Natural killer cell treated with Interleukin-12 subunit alpha and Interleukin-12 subunit beta and Interleukin-15 and Interleukin-18, amount 100 ng/mL, for 72 hours (primary cell): ENCODE measurements at regions not wholly inside any gene's neighbourhood (a gene's known extent, or its start where the extent isn't known, plus 50 kb on each side); places are given as distances from the start of the nearest gene placed in this dataset.
A peak's percentile ranks its signal among the peaks of the same experiment; 100 is the strongest.

Experiments
- ATAC-seq, 2 donors: fragments of 150-1000 bp; cut with Tn5 transposase in 1 of 2; sonication (Bioruptor Pico), chemical (Tn5 transposase) in 1 of 2; 2 replicates each; pipeline ENCODE4 v1.10.0; 2021
- DNase-seq: peaks from one replicate; pipeline ENCODE4 v3.0.0; 2022; ENCODE audit warnings: low spot score
- H3K27ac Mint-ChIP-seq, 2 donors: 1 replicate in 1 of 2; 2 replicates in 1 of 2; pipeline ENCODE4 v1.8.0; 2022; ENCODE audit warnings: mixed read lengths in 2 of 2, mild to moderate bottlenecking in 1 of 2, moderate library complexity in 1 of 2
- H3K27me3 Mint-ChIP-seq, 2 donors: 1 replicate in 1 of 2; 2 replicates in 1 of 2; pipeline ENCODE4 v1.8.0; 2022; ENCODE audit warnings: mixed read lengths in 2 of 2
- H3K36me3 Mint-ChIP-seq: one replicate; pipeline ENCODE4 v1.8.0; 2022; ENCODE audit warnings: mixed read lengths
- H3K4me1 Mint-ChIP-seq, 2 donors: 1 replicate in 1 of 2; 2 replicates in 1 of 2; pipeline ENCODE4 v1.8.0; 2022; ENCODE audit warnings: low read depth in 2 of 2, mixed read lengths in 2 of 2, mild to moderate bottlenecking in 1 of 2
- H3K4me3 Mint-ChIP-seq: one replicate; pipeline ENCODE4 v1.8.0; 2022; ENCODE audit warnings: mixed read lengths
- H3K9me3 Mint-ChIP-seq: 2 replicates; pipeline ENCODE4 v1.8.0; 2022; ENCODE audit warnings: mixed read lengths

DNA sequence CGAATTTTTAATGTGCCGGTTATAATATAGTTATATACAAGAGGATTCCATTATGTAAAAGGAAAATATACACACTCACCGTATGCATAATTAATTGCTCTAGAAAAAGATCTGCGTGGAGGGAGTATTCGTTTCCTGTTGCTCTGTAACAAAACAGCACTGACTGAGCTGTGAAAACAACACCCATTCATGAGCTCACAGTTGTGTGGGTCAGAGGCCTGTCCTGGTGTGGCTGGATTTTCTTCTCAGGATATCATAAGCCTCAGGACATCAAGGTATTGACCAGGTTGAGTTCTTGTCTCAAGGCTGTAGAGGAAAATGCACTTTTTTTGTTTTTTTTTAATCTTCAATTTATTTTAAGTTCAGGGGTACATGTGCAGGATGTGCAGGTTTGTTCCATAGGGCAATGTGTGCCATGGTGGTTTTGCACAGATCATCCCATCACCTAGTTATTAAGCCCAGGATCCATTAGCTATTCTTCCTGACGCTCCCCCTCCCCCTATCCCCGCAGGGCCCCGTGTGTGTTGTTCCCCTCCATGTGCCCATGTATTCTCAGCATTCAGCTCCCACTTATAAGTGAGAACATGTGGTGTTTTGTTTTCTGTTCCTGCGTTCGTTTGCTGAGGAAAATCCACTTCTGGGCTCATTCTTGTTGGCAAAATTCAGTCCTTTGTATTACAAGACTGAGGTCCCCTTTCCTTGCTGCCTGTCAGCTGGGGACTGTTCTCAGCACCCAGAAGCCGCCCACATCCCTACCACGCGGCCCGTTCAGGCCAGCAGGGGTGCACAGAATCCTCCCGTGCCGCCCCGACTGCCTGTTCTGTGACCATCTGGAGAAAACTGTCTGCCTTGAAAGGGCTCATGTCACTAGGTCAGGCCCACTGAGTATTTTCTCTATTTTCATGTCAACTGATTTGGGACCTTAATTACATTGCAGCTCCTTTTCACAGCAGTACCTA is 87.4 kb upstream of the ERRFI1 start:
- no peaks in the 10 kb centered on the region for H3K9me3 Mint-ChIP-seq
- DNase-seq, result no peak

DNA sequence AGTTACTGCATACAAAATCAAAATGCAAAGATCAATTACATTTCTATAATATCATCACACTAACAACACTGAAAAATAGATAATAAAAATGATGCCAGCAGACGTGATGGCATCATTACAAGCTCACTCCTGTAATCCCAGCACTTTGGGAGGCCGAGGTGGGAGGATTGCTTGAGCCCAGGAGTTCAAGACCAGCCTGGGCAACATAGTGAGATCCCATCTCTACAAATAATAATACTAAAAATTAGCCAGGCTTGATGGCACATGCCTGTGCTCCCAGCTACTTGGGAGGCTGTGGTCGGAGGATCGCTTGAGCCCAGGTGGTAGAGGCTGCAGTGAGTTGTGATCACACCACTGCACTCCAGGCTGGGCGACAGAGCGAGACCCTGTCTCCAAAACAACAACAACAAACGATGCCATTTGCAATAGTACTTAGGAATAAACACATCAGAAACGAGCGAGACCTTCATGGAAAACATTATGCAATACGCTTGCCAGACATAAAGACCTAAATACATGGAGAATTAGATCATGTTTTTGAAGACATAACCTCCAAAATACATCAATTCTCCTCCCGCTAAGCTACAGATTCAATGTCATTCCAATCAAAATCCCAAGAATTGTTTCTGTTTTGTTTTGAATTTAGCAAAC is 86.6 kb upstream of the ERRFI1 start:
- Mint-ChIP-seq H3K27ac (peak overlapping the region; percentile 62 to 73), H3K4me1 (peaks cover 14 to 15% of the 10 kb centered on the region in 2 donors), H3K9me3 (no peaks in the 10 kb centered on the region), H3K4me3 (no peak overlapping the region), H3K36me3 (no peaks in the 10 kb centered on the region), H3K27me3 (no peaks in the 10 kb centered on the region)
- no peak for DNase-seq
- no peak for ATAC-seq

More for the DNA sequence above, 87.4 kb upstream of the ERRFI1 start:
- H3K4me1 Mint-ChIP-seq, result peaks cover 14 to 15% of the 10 kb centered on the region in 2 donors
- H3K27me3 Mint-ChIP-seq, result no peaks in the 10 kb centered on the region
- H3K36me3 Mint-ChIP-seq, result no peaks in the 10 kb centered on the region
- peak in 1 of 2 donors; percentile 62 for ATAC-seq
- H3K4me3 Mint-ChIP-seq, result peak overlapping the region; percentile 64
- H3K27ac Mint-ChIP-seq, result peak overlapping the region; percentile 62 to 73

DNA sequence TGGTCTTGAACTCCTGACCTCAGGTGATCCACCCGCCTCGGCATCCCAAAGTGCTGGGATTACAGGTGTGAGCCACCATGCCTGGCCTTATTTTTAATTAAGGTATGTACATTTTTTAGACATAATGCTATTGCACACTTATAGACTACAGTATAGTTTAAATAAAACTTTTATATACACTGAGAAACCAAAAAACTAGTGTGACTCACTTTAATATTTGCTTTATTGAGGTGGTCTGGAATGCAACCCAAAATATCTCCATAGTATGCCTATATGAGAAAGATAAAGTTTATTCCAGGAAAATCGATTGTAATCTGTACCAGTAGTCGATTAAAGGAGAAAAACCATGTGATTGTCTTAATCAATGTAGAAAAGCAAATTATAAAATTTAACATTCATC is 85.5 kb upstream of the ERRFI1 start:
- H3K4me3 Mint-ChIP-seq, result no peak overlapping the region
- H3K27me3 Mint-ChIP-seq, result no peaks in the 10 kb centered on the region
- H3K27ac Mint-ChIP-seq, result no peak overlapping the region
- no peaks in the 10 kb centered on the region for H3K9me3 Mint-ChIP-seq
- no peak for DNase-seq
- H3K36me3 Mint-ChIP-seq, result no peaks in the 10 kb centered on the region
- peaks cover 14 to 15% of the 10 kb centered on the region in 2 donors for H3K4me1 Mint-ChIP-seq
- no peak for ATAC-seq

GRCh38 chr1:8109216-8109615 is 83.1 kb upstream of the ERRFI1 start:
- no peak overlapping the region for H3K27ac Mint-ChIP-seq
- ATAC-seq (no peak), DNase-seq (no peak)
- H3K4me1 Mint-ChIP-seq, result peaks cover 14 to 15% of the 10 kb centered on the region in 2 donors
- H3K4me3 Mint-ChIP-seq, result no peak overlapping the region
- no peaks in the 10 kb centered on the region for H3K36me3 Mint-ChIP-seq
- H3K9me3 Mint-ChIP-seq, result no peaks in the 10 kb centered on the region
- H3K27me3 Mint-ChIP-seq, result peaks cover 0 to 4% of the 10 kb centered on the region in 2 donors

- DNase-seq, result no peak
- no peak for ATAC-seq
- H3K9me3 Mint-ChIP-seq, result no peaks in the 10 kb centered on the region
- no peaks in the 10 kb centered on the region for H3K36me3 Mint-ChIP-seq
- H3K27ac Mint-ChIP-seq, result no peak overlapping the region
- H3K4me3 Mint-ChIP-seq, result no peak overlapping the region
- peaks cover 2 to 3% of the 10 kb centered on the region in 2 donors for H3K4me1 Mint-ChIP-seq
- peaks cover 0 to 4% of the 10 kb centered on the region in 2 donors for H3K27me3 Mint-ChIP-seq
These were observed 81.8 kb upstream of the ERRFI1 start for GRCh38 chr1:8107897-8108296.

DNA sequence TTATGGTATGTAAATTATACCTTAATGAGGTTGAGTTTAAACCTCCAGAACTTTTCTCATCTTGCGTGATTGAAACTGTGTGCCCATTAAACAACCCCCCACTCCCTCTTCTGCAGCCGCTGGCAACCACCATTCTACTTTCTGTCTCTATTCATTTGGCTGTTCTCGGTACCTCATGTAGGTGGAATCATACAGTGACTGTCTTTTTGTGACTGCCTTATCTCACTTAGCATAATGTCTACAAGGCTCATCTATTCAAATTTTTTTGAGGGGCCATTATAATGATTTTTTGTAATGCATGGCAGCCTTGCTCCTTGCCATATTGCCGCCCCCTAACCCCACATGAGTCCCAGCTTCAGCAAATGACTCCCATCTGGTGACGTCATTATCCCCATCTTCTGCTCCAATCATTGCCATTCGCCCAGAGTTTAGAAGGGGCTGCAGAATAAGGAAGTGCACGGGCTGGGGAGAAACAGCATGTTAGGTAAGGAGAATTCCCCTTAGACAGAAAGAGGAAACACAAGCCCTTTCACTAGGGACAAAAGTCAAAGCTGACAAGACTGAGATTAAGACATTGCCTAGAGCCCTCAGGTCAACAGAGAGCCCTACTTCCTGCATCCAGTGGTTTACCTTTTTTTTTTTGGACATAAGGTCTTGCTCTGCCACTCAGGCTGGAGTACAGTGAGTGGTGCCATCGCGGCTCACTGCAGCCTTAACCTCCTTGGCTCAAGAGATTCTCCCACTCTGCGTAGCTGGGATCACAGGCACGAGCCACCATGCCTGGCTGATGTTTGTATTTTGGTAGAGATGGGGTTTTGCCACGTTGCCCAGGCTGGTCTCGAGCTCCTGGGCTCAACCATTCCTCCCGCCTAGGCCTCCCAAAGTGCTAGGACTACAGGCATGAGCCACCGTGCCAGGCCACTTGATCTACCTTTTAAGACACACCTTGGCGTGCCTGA is 78.4 kb upstream of the ERRFI1 start:
- DNase-seq (no peak), ATAC-seq (no peak)
- Mint-ChIP-seq H3K27me3 (peaks cover 4 to 6% of the 10 kb centered on the region in 2 donors), H3K9me3 (no peaks in the 10 kb centered on the region), H3K27ac (no peak overlapping the region), H3K4me1 (no peaks in the 10 kb centered on the region), H3K36me3 (no peaks in the 10 kb centered on the region), H3K4me3 (no peak overlapping the region)

DNA sequence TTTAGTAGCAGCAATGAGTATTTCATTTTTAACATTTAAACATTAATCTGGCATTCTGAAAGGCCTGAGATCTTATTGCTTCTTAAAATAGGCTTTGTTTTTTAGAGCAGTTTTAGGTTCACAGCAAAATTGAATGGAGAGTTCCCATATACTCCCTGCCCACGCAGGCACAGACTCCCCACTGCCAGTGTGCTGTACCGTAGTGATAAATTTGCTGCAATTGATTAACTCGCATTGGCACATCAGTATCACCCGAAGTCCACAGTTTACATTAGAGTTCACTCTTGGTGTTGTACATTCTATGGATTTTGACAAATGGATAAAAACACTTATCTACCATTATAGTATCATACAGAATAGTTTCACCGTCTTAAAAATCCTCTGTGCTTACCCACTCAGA is 71.8 kb upstream of the ERRFI1 start:
- Mint-ChIP-seq H3K4me3 (peak overlapping the region; percentile 74), H3K27me3 (peaks cover 15 to 22% of the 10 kb centered on the region in 2 donors)

DNA sequence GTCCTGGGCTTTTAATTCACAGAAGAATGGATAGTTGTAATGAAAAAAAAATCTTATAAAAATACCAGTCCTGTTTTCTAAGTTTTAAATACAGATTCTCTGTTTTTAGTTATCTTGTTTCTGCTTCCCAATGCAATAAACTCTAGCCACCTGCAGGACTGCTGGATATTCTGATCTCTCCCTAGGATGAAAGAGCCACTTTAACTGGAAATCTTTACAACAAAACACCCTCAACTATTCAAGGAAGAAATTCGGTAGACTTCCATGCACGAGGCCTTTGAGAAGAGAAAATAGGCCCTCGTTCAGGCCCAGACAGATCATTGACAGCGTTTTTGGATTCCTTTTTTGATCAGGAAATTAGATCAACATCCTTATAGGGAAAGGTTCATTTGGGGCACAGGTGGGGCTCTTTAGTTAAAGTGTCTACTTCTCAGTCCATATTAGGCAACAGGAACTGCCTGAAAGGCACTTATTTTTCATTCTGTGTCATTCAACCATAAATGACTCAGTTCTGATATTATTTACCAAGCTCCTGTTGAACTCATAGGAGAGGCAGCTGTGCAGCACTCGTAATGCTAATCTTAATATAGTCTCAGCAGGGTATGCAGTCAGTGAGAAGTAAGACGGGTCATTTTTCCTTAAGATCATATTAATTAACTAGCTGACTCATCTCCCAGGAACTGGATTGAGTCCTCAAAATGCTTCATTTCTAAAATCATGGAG is 71.1 kb upstream of the ERRFI1 start:
- peaks cover 10% of the 10 kb centered on the region for H3K36me3 Mint-ChIP-seq
- H3K27me3 Mint-ChIP-seq, result peaks cover 17 to 22% of the 10 kb centered on the region in 2 donors
- DNase-seq (no peak), ATAC-seq (peak; percentile 82 to 95)
- H3K27ac Mint-ChIP-seq, result peak overlapping the region; percentile 63 to 90
- no peaks in the 10 kb centered on the region for H3K9me3 Mint-ChIP-seq
- H3K4me1 Mint-ChIP-seq, result peaks cover 2 to 31% of the 10 kb centered on the region in 2 donors
- H3K4me3 Mint-ChIP-seq, result peak overlapping the region; percentile 74

More for the DNA sequence above, 71.8 kb upstream of the ERRFI1 start:
- no peak for ATAC-seq
- DNase-seq, result no peak
- H3K9me3 Mint-ChIP-seq, result no peaks in the 10 kb centered on the region
- peaks cover 10% of the 10 kb centered on the region for H3K36me3 Mint-ChIP-seq
- H3K27ac Mint-ChIP-seq, result peak overlapping the region; percentile 63 to 90
- H3K4me1 Mint-ChIP-seq, result peaks cover 2 to 31% of the 10 kb centered on the region in 2 donors

GRCh38 chr1:8096105-8097011 is 70.2 kb upstream of the ERRFI1 start:
- Mint-ChIP-seq H3K36me3 (peaks cover 10% of the 10 kb centered on the region), H3K9me3 (no peaks in the 10 kb centered on the region), H3K27me3 (peaks cover 17 to 18% of the 10 kb centered on the region in 2 donors), H3K4me3 (peak overlapping the region; percentile 74), H3K27ac (peak overlapping the region; percentile 63 to 90), H3K4me1 (peaks cover 2 to 31% of the 10 kb centered on the region in 2 donors)
- peak in 1 of 2 donors; percentile 56 for ATAC-seq
- no peak for DNase-seq

- DNase-seq (no peak), ATAC-seq (no peak)
- Mint-ChIP-seq H3K9me3 (no peaks in the 10 kb centered on the region), H3K36me3 (peaks cover 10% of the 10 kb centered on the region), H3K27ac (no peak overlapping the region), H3K27me3 (peaks cover 19 to 20% of the 10 kb centered on the region in 2 donors), H3K4me1 (peaks cover 2 to 33% of the 10 kb centered on the region in 2 donors), H3K4me3 (no peak overlapping the region)
These were observed 69.5 kb upstream of the ERRFI1 start for GRCh38 chr1:8095584-8095983.

DNA sequence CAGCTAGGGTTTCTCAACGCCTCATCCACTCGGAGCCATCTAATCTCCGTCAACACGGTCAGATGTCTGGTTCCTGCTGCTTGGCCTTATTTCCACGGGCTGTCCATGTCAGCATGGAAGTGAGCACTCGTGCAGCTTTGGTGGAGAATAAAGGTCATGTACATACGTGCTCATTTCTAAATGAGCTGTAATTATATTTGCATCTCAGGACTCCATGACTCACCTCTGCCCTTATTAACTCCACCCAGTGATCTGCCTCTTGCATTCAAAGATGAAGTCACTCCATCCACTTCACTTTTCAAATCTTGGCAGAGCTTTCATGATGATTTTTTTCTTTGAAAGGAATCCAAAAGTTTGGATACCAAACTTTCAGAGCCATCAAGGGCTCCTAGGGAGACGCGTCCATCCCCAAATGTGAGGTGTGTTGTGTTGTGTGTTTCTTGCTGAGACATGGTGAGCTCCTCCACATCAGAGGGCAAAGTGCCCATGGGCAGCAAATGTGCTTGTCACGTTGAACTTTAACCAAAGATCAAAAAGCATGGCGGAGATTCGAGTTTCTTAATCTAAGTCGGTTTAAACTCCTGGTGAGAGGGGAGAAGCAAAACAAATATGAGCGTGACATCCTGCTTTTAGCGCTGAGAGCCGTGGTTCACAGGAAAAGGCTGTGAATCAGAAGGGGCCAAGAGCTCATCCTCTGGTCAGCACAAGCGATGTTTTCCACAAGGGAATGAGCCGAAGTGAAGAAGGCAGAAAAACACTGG is 68.6 kb upstream of the ERRFI1 start:
- DNase-seq (no peak), ATAC-seq (no peak)
- Mint-ChIP-seq H3K36me3 (peaks cover 10% of the 10 kb centered on the region), H3K27me3 (peaks cover 23 to 24% of the 10 kb centered on the region in 2 donors), H3K4me1 (peaks cover 2 to 39% of the 10 kb centered on the region in 2 donors), H3K9me3 (no peaks in the 10 kb centered on the region), H3K4me3 (peak overlapping the region; percentile 18), H3K27ac (peak overlapping the region in 1 of 2 donors; percentile 32)
